ENCODE measurements at regions not wholly inside any gene's neighbourhood (a gene's known extent, or its start where the extent isn't known, plus 50 kb on each side); places are given as distances from the start of the nearest gene placed in this dataset.
"Not testable (repeated sequence)": the region's sequence is repeated elsewhere in the genome, so short reads cannot be mapped to it uniquely, and the experiment has no call there.

DNA sequence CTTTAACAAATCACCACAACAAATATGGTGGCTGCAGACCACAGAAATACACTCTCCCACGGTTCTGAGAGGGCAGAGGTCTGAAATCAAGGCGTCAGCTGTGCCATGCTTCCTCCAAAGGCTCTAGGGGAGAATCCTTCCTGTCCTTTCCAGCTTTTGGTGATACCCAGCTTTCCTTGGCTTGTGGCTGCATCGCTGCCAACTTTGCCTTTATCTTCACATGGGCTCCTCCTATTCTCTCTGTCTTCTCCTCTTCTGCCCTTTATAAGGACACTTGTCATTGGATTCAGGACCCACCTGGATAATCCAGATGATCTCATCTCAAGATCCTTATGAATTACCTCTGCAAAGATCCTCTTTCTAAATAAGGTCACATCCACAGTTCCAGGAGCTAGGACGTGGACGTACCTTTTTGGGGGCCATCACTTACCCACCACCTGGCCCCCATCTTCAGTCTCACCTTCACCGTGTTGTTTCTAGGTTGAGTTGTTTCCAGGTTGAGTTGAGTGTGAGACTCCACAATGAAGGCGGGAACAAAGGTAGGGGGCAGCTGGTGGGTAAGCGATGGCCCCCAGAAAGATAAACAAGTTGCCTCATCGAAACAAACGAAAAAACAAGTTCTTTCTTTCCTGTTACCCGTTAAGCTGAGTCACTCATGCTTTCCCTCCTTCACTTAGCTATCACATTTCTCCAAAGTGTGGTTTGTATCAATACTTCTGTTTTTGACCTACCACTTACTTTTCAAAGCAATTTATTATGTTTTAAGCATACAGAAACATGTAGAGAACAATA lies 68.9 kb upstream of the SLC22A16 start:
- H3K4me3 Mint-ChIP-seq: no peak overlapping the region
- peaks cover 20% of the 10 kb centered on the region for H3K27me3 Mint-ChIP-seq
- no peak for ATAC-seq (ENCODE audit: low read depth)
- no peak overlapping the region for H3K27ac Mint-ChIP-seq
- peaks cover 3% of the 10 kb centered on the region for H3K36me3 Mint-ChIP-seq
- H3K4me1 Mint-ChIP-seq: peaks cover 5% of the 10 kb centered on the region
- DNase-seq: no peak
- peaks cover 9% of the 10 kb centered on the region for H3K9me3 Mint-ChIP-seq
- POLR2A ChIA-PET: no interaction called here

DNA sequence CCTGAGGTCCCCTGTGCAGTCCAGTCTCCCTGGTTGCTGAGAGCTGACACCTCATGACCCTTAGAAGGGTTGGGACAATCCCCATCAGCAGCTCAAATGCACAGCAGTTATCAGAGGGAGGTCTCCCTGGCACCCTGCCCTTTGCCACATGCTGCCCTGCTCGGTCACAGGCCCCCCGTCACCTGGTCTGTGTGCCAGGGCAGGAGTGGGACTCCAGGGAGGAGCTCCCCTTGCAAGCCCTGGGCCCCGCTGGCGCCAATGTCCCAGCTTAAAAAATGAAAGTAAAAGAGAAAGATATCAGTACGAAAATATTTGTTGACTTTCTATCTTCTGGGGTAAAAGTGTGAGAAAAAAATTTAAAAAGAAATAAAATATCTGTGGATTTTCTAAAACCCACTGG lies 68.1 kb upstream of the SLC22A16 start:
- H3K4me3 Mint-ChIP-seq: peak overlapping the region; percentile 27

DNA sequence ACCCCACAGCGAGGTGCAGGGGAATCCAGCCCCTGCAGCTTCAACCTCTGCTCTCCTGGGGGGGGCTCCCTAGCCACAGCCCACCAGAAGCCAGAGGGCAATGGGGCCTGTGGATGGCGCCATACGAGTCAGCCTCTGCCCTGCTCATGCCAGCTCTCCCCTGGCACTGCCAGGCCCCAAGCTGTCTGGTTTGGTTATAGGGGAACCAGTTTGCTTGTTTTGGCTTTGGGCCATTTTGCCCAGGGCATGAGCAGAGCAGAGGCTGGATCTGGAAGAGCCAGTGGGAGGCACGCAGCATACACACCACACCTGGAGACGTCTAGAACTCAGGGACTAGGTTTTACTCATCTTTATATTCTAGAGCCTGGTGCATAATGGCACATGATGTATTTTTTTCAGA lies 66.7 kb upstream of the SLC22A16 start:
- peaks cover 16% of the 10 kb centered on the region for H3K27me3 Mint-ChIP-seq
- no peak for ATAC-seq (ENCODE audit: low read depth)
- no peak overlapping the region for H3K4me3 Mint-ChIP-seq
- H3K27ac Mint-ChIP-seq: no peak overlapping the region
- H3K36me3 Mint-ChIP-seq: peaks cover 4% of the 10 kb centered on the region
- POLR2A ChIA-PET: no interaction called here
- H3K4me1 Mint-ChIP-seq: peaks cover 5% of the 10 kb centered on the region
- peaks cover 15% of the 10 kb centered on the region for H3K9me3 Mint-ChIP-seq
- no peak for DNase-seq

More for the DNA sequence above, 68.1 kb upstream of the SLC22A16 start:
- ATAC-seq (ENCODE audit: low read depth) (no peak), DNase-seq (no peak)
- POLR2A ChIA-PET: no interaction called here
- Mint-ChIP-seq H3K9me3 (peaks cover 11% of the 10 kb centered on the region), H3K36me3 (peaks cover 3% of the 10 kb centered on the region), H3K4me1 (peaks cover 5% of the 10 kb centered on the region), H3K27ac (no peak overlapping the region), H3K27me3 (peaks cover 21% of the 10 kb centered on the region)

DNA sequence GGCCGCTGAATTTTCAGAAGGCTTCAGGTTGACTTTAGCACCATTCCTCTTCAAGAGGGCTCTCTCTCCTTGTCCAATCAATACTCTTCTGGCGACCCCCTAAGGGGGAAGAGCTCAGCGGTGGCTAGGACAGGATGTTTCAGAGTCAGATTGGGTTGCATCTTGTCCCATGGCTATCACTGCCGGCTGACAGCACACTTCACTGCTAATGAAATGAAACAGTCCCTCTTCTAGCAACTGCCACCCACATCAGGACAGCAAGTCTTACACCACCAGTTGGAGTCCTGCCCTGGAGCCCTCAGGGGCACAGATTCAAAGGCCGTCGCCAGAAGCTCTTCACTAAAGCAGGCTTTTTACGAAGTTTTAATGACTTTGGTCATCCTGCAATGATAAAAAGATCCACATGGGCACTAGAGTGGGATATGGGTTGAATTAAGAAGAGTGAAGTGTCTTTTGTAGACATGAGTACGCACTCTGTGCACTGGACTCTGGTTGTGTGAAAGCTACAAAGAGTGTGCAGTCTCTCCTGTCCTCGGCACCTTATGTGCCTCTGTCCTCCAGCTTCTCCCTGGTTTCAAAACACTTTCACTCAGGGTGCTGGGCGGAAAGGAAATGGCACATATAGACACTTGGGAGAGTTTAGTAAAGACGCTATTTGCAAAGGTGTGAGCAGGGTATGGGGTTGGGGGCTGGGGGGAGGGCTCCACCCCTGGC lies 66.1 kb upstream of the SLC22A16 start:
- peaks cover 4% of the 10 kb centered on the region for H3K36me3 Mint-ChIP-seq
- no peak for DNase-seq
- peaks cover 13% of the 10 kb centered on the region for H3K27me3 Mint-ChIP-seq
- H3K9me3 Mint-ChIP-seq: peaks cover 15% of the 10 kb centered on the region
- no peak for ATAC-seq (ENCODE audit: low read depth)
- no peak overlapping the region for H3K27ac Mint-ChIP-seq
- H3K4me1 Mint-ChIP-seq: peaks cover 7% of the 10 kb centered on the region
- H3K4me3 Mint-ChIP-seq: no peak overlapping the region
- POLR2A ChIA-PET: interaction anchor here (1.3 kb wide), 1 partner anchor 416 kb away, joined by 3 read pairs; the partner anchor contains the start of gene GTF3C6

DNA sequence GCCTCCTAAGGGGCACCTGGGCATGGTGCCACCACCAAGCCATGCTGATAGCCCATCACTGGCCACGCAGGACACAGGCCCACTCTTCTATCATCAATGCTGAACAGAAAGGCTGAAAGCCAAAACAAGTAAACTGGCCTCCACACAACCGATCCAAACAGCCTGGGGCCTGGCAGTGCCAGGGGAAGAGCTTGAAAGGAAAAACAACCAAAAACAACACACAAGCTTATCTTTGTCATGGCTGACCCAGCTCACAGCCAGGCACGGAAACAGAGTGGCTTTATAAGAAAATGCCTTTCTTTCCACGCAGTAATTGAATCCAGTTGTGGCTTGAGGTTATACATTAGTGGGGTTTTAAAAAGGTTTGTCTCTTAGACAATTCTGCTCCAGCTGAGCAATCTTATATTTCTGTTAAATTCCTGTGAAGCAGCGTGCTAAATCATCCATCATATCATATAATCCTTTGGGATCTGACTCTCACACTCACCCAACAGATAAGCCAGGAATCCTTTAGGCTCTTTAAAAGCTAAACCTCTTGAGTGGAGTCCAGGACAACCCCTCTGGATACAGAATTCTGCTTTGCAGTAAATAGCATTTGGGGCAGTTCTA lies 65.4 kb upstream of the SLC22A16 start:
- Mint-ChIP-seq H3K4me1 (peaks cover 10% of the 10 kb centered on the region), H3K9me3 (peaks cover 15% of the 10 kb centered on the region), H3K27ac (no peak overlapping the region), H3K36me3 (peaks cover 4% of the 10 kb centered on the region), H3K4me3 (no peak overlapping the region), H3K27me3 (peaks cover 7% of the 10 kb centered on the region)
- POLR2A ChIA-PET: interaction anchor here (1.3 kb wide), 1 partner anchor 416 kb away, joined by 3 read pairs; the partner anchor contains the start of gene GTF3C6
- ATAC-seq (ENCODE audit: low read depth): no peak
- no peak for DNase-seq

DNA sequence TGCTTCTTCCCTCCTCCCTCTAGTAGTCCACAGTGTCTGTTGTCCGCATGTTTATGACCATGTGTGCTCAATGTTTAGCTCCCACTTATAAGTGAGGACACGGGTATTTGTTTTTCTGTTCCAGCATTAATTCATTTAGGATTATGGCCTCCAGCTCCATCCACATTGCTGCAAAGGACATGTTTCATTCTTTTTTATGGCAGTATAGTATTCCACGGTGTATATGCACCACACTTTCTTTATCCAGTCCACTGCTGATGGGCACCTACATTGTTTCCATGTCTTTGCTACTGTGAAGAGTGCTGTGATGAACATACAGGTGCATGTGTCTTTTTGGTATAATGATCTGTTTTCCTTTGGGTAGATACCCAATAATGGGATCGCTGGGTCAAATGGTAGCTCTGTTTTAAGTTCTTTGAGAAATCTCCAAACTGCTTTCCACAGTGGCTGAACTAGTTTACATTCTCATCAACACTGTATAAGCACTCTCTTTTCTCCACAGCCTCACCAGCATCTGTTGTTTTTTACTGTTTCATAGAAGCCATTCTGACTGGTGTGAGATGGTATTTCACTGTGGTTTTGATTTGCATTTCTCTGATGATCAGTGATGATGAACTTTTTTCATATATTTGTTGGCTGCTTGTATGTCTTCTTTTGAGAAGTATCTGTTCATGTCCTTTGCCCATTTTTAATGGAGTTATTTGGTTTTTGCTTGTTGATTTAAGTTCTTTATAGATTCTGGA lies 63.0 kb upstream of the SLC22A16 start:
- POLR2A ChIA-PET: interaction anchor here (0.5 to 0.6 kb wide), 2 partner anchors 32 to 173 kb away, joined by 3 read pairs; no protein-coding TSS in a partner anchor
- peaks cover 16% of the 10 kb centered on the region for H3K4me1 Mint-ChIP-seq

DNA sequence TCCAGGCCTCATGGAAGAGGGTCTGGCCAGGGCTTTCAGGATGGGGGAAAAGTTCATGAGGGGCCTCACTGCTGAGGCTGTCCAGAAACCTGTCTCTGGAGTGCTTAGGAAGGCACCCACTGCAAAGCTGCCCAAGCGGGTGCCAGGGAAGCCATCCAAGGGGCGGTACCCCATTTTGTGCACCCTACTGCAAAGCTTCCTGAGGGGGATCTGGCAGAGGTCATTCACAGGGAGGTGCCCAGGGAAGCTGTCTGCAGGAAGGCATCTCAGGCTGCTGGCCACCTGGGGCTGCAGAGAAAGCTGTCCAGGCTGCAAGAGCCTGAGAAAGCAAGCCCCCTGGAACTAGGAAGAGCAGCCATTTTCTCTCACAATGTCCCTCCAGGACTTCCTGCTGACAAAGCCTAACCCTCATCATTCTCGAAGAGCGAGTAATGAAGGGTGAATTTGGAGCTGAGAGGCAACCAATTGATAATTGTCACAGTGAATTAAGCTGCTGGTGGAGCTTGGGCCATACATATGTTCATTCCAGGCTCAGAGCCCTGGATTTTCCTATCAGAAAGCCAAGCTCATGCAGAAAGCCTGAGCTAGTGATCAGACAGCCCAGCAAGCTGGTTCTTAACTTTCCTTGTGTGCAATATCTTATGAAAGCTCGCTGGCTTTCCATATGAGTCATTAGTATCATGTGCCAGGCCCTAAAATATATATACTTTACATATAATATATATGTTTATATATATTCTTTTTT lies 62.2 kb upstream of the SLC22A16 start:
- Mint-ChIP-seq H3K27ac (no peak overlapping the region), H3K27me3 (peaks cover 14% of the 10 kb centered on the region), H3K4me1 (peaks cover 17% of the 10 kb centered on the region), H3K9me3 (peaks cover 9% of the 10 kb centered on the region), H3K4me3 (no peak overlapping the region), H3K36me3 (peaks cover 4% of the 10 kb centered on the region)
- DNase-seq (no peak), ATAC-seq (ENCODE audit: low read depth) (no peak)
- POLR2A ChIA-PET: interaction anchor here (0.6 kb wide), 1 partner anchor 174 kb away, joined by 3 read pairs; no protein-coding TSS in a partner anchor

More for the DNA sequence above, 63.0 kb upstream of the SLC22A16 start:
- not testable (repeated sequence) for H3K27ac Mint-ChIP-seq; H3K9me3 Mint-ChIP-seq; H3K36me3 Mint-ChIP-seq; ATAC-seq (ENCODE audit: low read depth); H3K4me3 Mint-ChIP-seq; DNase-seq
- peaks cover 10% of the 10 kb centered on the region for H3K27me3 Mint-ChIP-seq

DNA sequence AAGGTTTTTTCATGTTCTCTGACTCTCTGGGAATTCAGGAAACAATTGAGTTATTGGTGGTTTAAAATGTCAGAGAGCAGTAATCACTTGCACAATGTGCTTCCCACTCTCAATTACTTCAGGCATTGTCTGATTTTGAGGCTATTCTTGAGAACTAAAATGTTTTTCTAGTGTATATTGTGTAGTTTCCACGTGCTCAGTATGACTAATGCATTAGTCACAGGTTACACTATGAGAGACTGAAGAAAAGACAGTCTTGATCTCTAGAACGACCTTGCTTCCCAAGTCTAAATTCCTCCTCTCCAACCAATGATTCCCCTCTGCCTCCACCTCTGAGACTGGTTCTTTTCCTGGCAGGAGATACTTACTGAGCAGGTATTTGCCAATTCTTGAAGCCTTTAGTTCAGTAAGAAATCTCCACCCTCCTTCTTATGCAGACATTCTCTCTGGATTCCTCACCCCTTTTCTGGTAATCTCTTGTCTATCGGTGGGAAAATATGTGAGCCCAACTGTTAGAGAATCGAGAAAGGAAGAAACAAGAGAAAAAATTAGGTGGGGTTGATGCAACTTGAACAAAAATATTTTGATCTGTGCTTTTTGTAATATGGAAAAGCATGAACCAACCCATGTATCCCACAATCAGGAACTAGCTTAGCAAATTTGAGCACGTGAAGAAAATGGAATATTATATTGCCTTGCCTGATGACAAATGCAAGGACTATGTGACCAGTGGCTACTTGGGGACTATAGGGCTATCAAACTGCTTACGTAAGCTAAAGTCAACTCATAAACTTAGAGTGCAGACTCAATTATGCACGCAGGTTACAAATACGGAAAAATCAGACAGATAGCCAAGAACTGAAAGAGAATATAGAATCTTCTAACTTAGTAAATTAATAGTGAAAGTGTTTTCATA lies 61.1 kb upstream of the SLC22A16 start:
- ATAC-seq (ENCODE audit: low read depth) (no peak), DNase-seq (no peak)
- peaks cover 9% of the 10 kb centered on the region for H3K9me3 Mint-ChIP-seq
- no peak overlapping the region for H3K4me3 Mint-ChIP-seq
- H3K4me1 Mint-ChIP-seq: peaks cover 18% of the 10 kb centered on the region
- POLR2A ChIA-PET: no interaction called here
- H3K27ac Mint-ChIP-seq: no peak overlapping the region
- H3K27me3 Mint-ChIP-seq: peaks cover 14% of the 10 kb centered on the region
- peaks cover 4% of the 10 kb centered on the region for H3K36me3 Mint-ChIP-seq

DNA sequence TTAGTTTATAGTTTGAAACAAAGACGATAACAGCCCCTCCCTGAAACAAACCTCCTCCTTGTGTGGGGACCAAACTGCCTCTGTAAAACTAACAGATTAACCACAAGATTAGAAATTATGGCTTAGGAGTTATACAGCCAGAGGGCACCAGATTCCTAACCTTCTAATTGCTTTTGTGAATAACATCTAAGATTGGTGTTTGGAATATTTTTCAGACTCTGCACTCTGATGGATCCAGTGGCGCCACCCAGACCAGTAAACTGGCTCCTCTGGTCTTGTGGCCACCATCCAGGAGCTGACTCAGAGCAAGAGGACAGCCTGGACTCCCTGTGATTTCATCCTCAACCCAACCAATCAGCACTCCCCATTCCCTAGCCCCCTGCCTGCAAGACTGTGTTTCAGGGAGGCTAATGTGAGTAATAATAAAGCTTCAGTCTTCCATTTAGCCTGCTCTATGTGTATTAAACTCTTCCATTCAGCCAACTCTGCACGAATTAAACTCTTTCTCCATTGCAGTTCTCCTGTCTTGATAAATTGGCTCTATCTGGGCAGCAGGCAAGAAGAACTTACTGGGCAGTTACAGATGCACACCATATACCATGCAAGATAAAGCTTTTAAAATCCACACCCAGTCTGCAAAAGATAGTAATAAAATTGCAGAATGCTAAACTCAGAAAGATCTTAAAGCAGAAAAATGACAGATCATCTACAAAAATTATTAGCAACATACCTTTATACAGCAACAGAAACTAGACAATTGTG lies 58.5 kb upstream of the SLC22A16 start:
- Mint-ChIP-seq H3K36me3 (peaks cover 4% of the 10 kb centered on the region), H3K27ac (no peak overlapping the region), H3K9me3 (peaks cover 9% of the 10 kb centered on the region), H3K4me1 (peaks cover 18% of the 10 kb centered on the region), H3K4me3 (no peak overlapping the region), H3K27me3 (peaks cover 15% of the 10 kb centered on the region)
- ATAC-seq (ENCODE audit: low read depth) (no peak), DNase-seq (no peak)
- POLR2A ChIA-PET: no interaction called here

DNA sequence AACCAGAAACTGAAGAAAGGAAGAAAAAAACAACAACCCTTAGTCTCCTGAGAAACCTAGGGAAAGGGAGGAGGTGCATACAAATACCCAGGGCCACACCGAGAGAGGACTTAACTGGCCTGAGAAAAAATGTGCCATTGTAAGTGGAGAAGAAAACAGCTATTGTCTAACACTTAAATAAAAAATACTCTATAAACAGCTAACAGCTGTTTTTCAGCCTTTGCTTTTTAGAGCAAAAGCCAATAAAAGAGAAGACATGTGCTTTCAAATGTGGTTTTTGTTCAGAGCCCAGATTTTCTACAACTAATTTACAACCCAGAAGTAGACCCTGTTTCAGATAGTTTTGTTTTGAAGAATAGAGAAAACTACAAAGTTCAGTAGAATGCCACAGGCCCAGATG lies 56.0 kb upstream of the SLC22A16 start:
- Mint-ChIP-seq H3K27ac (no peak overlapping the region), H3K9me3 (peaks cover 3% of the 10 kb centered on the region), H3K36me3 (peaks cover 2% of the 10 kb centered on the region), H3K27me3 (peaks cover 16% of the 10 kb centered on the region), H3K4me3 (no peak overlapping the region), H3K4me1 (peaks cover 19% of the 10 kb centered on the region)
- no peak for ATAC-seq (ENCODE audit: low read depth)
- DNase-seq: no peak
- POLR2A ChIA-PET: no interaction called here

DNA sequence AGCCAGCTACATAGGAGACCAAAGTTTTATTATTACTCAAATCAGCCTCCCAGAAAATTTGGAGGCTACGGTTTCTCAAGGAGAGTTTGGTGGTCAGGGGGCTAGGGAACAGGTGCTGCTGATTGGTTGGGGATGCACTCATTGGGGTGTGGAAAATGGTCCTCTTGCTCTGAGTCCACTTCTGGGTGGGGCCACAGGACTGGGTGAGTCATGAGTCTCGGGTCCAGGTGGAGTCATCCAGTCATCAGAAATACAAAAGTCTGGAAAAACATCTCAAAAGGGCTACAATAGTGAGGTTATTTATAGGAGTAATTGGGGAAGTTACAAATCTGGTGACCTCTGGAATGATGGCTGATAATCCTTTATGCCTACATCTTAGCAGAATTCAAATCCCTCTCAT lies 54.3 kb upstream of the SLC22A16 start:
- no peak for ATAC-seq (ENCODE audit: low read depth)
- Mint-ChIP-seq H3K27ac (no peak overlapping the region), H3K36me3 (peaks cover 2% of the 10 kb centered on the region), H3K9me3 (peaks cover 3% of the 10 kb centered on the region), H3K4me1 (peaks cover 16% of the 10 kb centered on the region), H3K27me3 (peaks cover 10% of the 10 kb centered on the region), H3K4me3 (no peak overlapping the region)
- POLR2A ChIA-PET: no interaction called here
- DNase-seq: no peak

Data from activated naive CD8-positive, alpha-beta T cell treated with anti-CD3 and anti-CD28 coated beads, Interleukin-2, amount 10 ng/mL, durations not matched to agents 7 days and 5 days (primary cell).